Natural killer cell (primary cell): ENCODE measurements at regions not wholly inside any gene's neighbourhood (a gene's known extent, or its start where the extent isn't known, plus 50 kb on each side); places are given as distances from the start of the nearest gene placed in this dataset.

Source experiments
- ATAC-seq, 3 donors: fragments of 150-1000 bp in 2 of 3; fragments of 200-7000 bp in 1 of 3; cut with Tn5 transposase; 1 replicate in 1 of 3; 2 replicates in 2 of 3; pipeline ENCODE4 v1.10.0; 2021; ENCODE audit warnings: mild to moderate bottlenecking in 2 of 3, moderate library complexity in 2 of 3
- DNase-seq, 2 donors: peaks; one replicate each; pipeline versions ENCODE4 v3.0.0 to v3.0.0-alpha.2; 2013 to 2021; ENCODE audit warnings: mixed read lengths in 1 of 2
- H3K27ac ChIP-seq: one replicate; pipeline ENCODE4 v1.5.1; 2013; ENCODE audit warnings: mild to moderate bottlenecking, low read length
- H3K27me3 ChIP-seq: one replicate; pipeline ENCODE4 v1.6.1; 2013; ENCODE audit warnings: low read length; ENCODE audit not compliant: control insufficient read depth, insufficient read depth
- H3K36me3 ChIP-seq: one replicate; pipeline ENCODE4 v1.6.1; 2013; ENCODE audit warnings: low read length; ENCODE audit not compliant: control insufficient read depth, insufficient read depth
- H3K4me1 ChIP-seq: one replicate; pipeline ENCODE4 v1.6.1; 2013; ENCODE audit warnings: low read length; ENCODE audit not compliant: control insufficient read depth, insufficient read depth
- H3K4me3 ChIP-seq: one replicate; pipeline ENCODE4 v1.5.1; 2013; ENCODE audit warnings: low read length
- H3K9me3 ChIP-seq: one replicate; pipeline ENCODE4 v1.6.1; 2013; ENCODE audit warnings: low read length; ENCODE audit not compliant: control insufficient read depth, insufficient read depth
- H3K27ac Mint-ChIP-seq, 2 donors: one replicate each; pipeline ENCODE4 v1.8.0; 2022; ENCODE audit warnings: mild to moderate bottlenecking in 2 of 2, mixed read lengths in 2 of 2, moderate library complexity in 1 of 2
- H3K27me3 Mint-ChIP-seq, 2 donors: one replicate each; pipeline ENCODE4 v1.8.0; 2022; ENCODE audit warnings: low read depth in 2 of 2, mixed read lengths in 2 of 2
- H3K36me3 Mint-ChIP-seq: one replicate; pipeline ENCODE4 v1.8.0; 2022; ENCODE audit warnings: mixed read lengths
- H3K4me1 Mint-ChIP-seq, 2 donors: one replicate each; pipeline ENCODE4 v1.8.0; 2022; ENCODE audit warnings: mixed read lengths in 2 of 2
- H3K4me3 Mint-ChIP-seq: one replicate; pipeline ENCODE4 v1.8.0; 2022; ENCODE audit warnings: mild to moderate bottlenecking, moderate library complexity, mixed read lengths
- H3K9me3 Mint-ChIP-seq, 2 donors: one replicate each; pipeline ENCODE4 v1.8.0; 2022; ENCODE audit warnings: mixed read lengths in 2 of 2
- WGBS: methylation state at CpG from one replicate; pipeline ENCODE4 v1.1.7; 2013; ENCODE audit warnings: missing lambda C conversion rate; ENCODE audit not compliant: insufficient coverage; 5-methylcytosine and 5-hydroxymethylcytosine counted together
- intact Hi-C: fragments of 100-400 bp; cut with micrococcal nuclease; formaldehyde crosslinking; loops from one replicate; pipeline ENCODE4 v1.14.2; 2022
- TF ChIP-seq, protein P1 (sequence below): fragments of 200-600 bp; IDR thresholded peaks from one replicate; pipeline ENCODE4 v1.8.0; 2022; ENCODE audit warnings: antibody characterized with exemption

DNA sequence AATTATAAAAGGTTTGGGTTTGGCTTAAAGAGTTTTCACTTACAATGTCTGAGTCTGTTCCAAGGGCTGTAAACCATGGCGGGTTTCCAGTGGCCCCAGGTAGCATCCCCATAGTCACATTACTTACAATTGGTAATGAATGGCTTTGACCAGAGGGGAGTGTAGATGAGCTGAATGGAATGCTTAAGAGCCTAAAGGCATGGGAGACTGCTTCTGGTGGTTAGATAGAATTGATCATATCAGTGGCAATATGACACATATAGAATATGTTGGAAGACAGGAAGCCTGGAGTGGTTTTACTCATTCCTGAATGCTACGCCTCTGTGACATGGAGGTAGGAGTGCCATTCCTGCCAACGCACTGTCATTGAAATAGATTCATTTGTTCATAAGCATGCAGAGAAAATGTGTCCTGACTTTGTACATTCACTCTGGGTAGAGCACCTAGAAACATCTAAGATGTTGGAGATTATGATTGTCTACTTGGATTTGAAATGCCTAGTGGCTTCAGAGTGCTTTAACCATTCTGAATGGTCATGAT, 183.3 kb downstream of the BLID start:
- Histone ChIP-seq H3K9me3 (no peaks in the 10 kb centered on the region), H3K27ac (no peak overlapping the region), H3K4me1 (no peaks in the 10 kb centered on the region), H3K4me3 (no peak overlapping the region), H3K27me3 (peaks cover 5% of the 10 kb centered on the region), H3K36me3 (no peaks in the 10 kb centered on the region)
- no peaks in the 10 kb centered on the region for H3K9me3 Mint-ChIP-seq
- H3K27me3 Mint-ChIP-seq, result peaks cover 9 to 15% of the 10 kb centered on the region in 2 donors
- intact Hi-C loops, result no loop called here
- DNase-seq (no peak), ATAC-seq (no peak)
- 91% methylated on average over 3 of the region's 3 CpGs for WGBS
- no peak overlapping the region for H3K4me3 Mint-ChIP-seq
- no peaks in the 10 kb centered on the region for H3K36me3 Mint-ChIP-seq
- H3K4me1 Mint-ChIP-seq, result no peaks in the 10 kb centered on the region
- TF ChIP-seq, protein P1, sequence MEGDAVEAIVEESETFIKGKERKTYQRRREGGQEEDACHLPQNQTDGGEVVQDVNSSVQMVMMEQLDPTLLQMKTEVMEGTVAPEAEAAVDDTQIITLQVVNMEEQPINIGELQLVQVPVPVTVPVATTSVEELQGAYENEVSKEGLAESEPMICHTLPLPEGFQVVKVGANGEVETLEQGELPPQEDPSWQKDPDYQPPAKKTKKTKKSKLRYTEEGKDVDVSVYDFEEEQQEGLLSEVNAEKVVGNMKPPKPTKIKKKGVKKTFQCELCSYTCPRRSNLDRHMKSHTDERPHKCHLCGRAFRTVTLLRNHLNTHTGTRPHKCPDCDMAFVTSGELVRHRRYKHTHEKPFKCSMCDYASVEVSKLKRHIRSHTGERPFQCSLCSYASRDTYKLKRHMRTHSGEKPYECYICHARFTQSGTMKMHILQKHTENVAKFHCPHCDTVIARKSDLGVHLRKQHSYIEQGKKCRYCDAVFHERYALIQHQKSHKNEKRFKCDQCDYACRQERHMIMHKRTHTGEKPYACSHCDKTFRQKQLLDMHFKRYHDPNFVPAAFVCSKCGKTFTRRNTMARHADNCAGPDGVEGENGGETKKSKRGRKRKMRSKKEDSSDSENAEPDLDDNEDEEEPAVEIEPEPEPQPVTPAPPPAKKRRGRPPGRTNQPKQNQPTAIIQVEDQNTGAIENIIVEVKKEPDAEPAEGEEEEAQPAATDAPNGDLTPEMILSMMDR, result no peak
- no peak overlapping the region for H3K27ac Mint-ChIP-seq

DNA sequence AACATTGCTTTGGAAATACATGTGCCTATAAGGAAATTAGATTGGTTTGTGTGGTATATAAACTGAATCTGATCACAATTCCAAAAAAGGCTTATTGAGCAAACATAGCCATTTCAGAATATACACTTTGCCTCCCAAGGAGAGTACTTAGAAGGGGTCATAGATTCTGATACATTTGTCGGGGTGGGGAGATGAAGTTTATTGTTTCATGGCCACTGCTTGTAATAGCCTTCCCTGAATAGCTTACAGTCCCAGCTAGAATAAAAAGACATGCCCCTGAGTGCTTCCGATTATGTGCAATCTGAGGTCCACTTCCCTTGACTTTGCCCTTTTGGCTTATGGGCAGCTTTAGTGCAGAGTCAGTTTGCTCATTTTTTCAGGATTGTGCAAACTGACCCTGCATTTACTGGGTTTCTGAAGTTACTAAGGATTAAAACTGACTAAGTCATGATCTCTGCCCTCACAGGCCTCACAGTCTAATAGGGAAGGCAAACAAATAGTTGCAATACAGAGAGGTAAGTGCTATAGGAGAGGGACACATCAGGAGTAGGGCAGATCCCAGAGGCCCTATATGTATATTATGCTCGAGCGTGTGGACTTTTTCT, 184.2 kb downstream of the BLID start:
- no peak for DNase-seq
- Histone ChIP-seq H3K27me3 (peaks cover 5% of the 10 kb centered on the region), H3K27ac (no peak overlapping the region), H3K9me3 (no peaks in the 10 kb centered on the region), H3K4me1 (no peaks in the 10 kb centered on the region), H3K4me3 (no peak overlapping the region), H3K36me3 (no peaks in the 10 kb centered on the region)
- TF ChIP-seq, protein P1, result no peak
- no peak overlapping the region for H3K27ac Mint-ChIP-seq
- H3K27me3 Mint-ChIP-seq, result peaks cover 12 to 18% of the 10 kb centered on the region in 2 donors
- no peaks in the 10 kb centered on the region for H3K9me3 Mint-ChIP-seq
- H3K4me3 Mint-ChIP-seq, result no peak overlapping the region
- no peak for ATAC-seq
- 91% methylated on average over 4 of the region's 4 CpGs for WGBS
- H3K36me3 Mint-ChIP-seq, result no peaks in the 10 kb centered on the region
- H3K4me1 Mint-ChIP-seq, result no peaks in the 10 kb centered on the region
- intact Hi-C loops, result no loop called here

- Mint-ChIP-seq H3K27ac (no peak overlapping the region), H3K4me3 (no peak overlapping the region)
- intact Hi-C loops, result no loop called here
Measured at GRCh38 chr11:121931121-121931520, 184.9 kb downstream of the BLID start.

More at GRCh38 chr11:121931121-121931520, 184.9 kb downstream of the BLID start:
- H3K9me3 Mint-ChIP-seq, result no peaks in the 10 kb centered on the region
- 98% methylated on average over 2 of the region's 2 CpGs for WGBS
- H3K36me3 Mint-ChIP-seq, result no peaks in the 10 kb centered on the region
- ATAC-seq (no peak), DNase-seq (no peak)
- H3K9me3 ChIP-seq, result no peaks in the 10 kb centered on the region
- H3K27me3 ChIP-seq, result peaks cover 3% of the 10 kb centered on the region
- H3K27ac ChIP-seq, result no peak overlapping the region
- TF ChIP-seq, protein P1, result no peak
- no peaks in the 10 kb centered on the region for H3K4me1 Mint-ChIP-seq
- H3K4me3 ChIP-seq, result no peak overlapping the region
- H3K36me3 ChIP-seq, result no peaks in the 10 kb centered on the region
- peaks cover 18 to 25% of the 10 kb centered on the region in 2 donors for H3K27me3 Mint-ChIP-seq
- no peaks in the 10 kb centered on the region for H3K4me1 ChIP-seq
